ENCODE measurements at regions not wholly inside any gene's neighbourhood (a gene's known extent, or its start where the extent isn't known, plus 50 kb on each side); places are given as distances from the start of the nearest gene placed in this dataset.

GRCh38 chr2:120922571-120923332, 187.1 kb downstream of the GLI2 start:
- ChIA-PET CTCF (no interaction called here), SMC1A (ENCODE audit: uncharacterized antibody, unreplicated experiment) (no interaction called here), RAD21 (ENCODE audit: unreplicated experiment) (no interaction called here), POLR2A (no interaction called here)
- Histone ChIP-seq H3K36me3 (ENCODE audit: control insufficient read depth in 2 of 2, insufficient read depth in 2 of 2, low read length in 1 of 2) (no peaks in the 10 kb centered on the region), H3K9ac (ENCODE audit: control insufficient read depth, insufficient read depth, low read length) (no peak overlapping the region), H3K4me3 (no peak overlapping the region), H3K9me3 (replicated peaks; ENCODE audit: control insufficient read depth, insufficient read depth, low read length) (no peaks in the 10 kb centered on the region), H3K27me3 (replicated peaks in 1 of 2; ENCODE audit: control insufficient read depth in 2 of 2, insufficient read depth in 2 of 2, low read length in 1 of 2) (no peaks in the 10 kb centered on the region), H3K4me1 (ENCODE audit: control insufficient read depth, insufficient read depth, low read length) (no peaks in the 10 kb centered on the region), H4K20me1 (ENCODE audit: control insufficient read depth, insufficient read depth) (no peaks in the 10 kb centered on the region), H3K27ac (ENCODE audit: control insufficient read depth, insufficient read depth) (no peak overlapping the region), H3K79me2 (ENCODE audit: control insufficient read depth, insufficient read depth, low read length) (no peaks in the 10 kb centered on the region), H2AFZ (ENCODE audit: control insufficient read depth, low read depth, low read length) (no peak overlapping the region), H3K4me2 (ENCODE audit: control insufficient read depth, insufficient read depth) (no peak overlapping the region)
- intact Hi-C loops (cut with micrococcal nuclease; ENCODE audit: unreplicated experiment) (no loop called here), in situ Hi-C loops (cut with MboI) (no loop called here)
- BruUV-seq (replicated peaks): no TSS peak
- TF ChIP-seq MEF2B (IDR thresholded peaks at IDR 0.05; ENCODE audit: partially characterized antibody, poor library complexity, severe bottlenecking) (no peak), ZNF622 (IDR thresholded peaks at IDR 0.05) (no peak), ZBTB40 (IDR thresholded peaks at IDR 0.05; ENCODE audit: borderline replicate concordance) (no peak)
- no peak for DNase-seq (ENCODE audit: low read depth, low spot score)
- 34% methylated on average over 6 of the region's 6 CpGs for WGBS (ENCODE audit: insufficient coverage, insufficient replicate concordance, low lambda C conversion rate, missing lambda C conversion rate)
- no peak for FAIRE-seq
- no peak for ATAC-seq
